GM23338 (cell line): ENCODE measurements at regions not wholly inside any gene's neighbourhood (a gene's known extent, or its start where the extent isn't known, plus 50 kb on each side); places are given as distances from the start of the nearest gene placed in this dataset.

ENCODE experiments used
- ATAC-seq: fragments of 200-7000 bp; cut with Tn5 transposase; 3 replicates; pipeline ENCODE4 v1.9.1; 2020
- DNase-seq: peaks from one replicate; pipeline ENCODE4 v3.0.0-alpha.2; 2015; ENCODE audit warnings: low spot score
- H2AFZ ChIP-seq: fragments of 200-600 bp; sonication (generic); 2 replicates; pipeline ENCODE4 v1.8.0; 2016; ENCODE audit warnings: antibody characterized with exemption, mild to moderate bottlenecking, moderate library complexity
- H3F3A ChIP-seq: fragments of 200-600 bp; sonication (generic); replicated peaks from 2 replicates; pipeline ENCODE4 v1.8.0; 2017; ENCODE audit warnings: antibody characterized with exemption, mixed run types, low read depth
- H3K27ac ChIP-seq: fragments of 200-600 bp; sonication (generic); 2 replicates; pipeline ENCODE4 v1.6.1; 2016; ENCODE audit warnings: low read depth
- H3K27me3 ChIP-seq: fragments of 200-600 bp; sonication (generic); 2 replicates; pipeline ENCODE4 v1.8.0; 2016; ENCODE audit warnings: mild to moderate bottlenecking, mixed run types, moderate library complexity; ENCODE audit not compliant: insufficient read depth
- H3K36me3 ChIP-seq: fragments of 200-600 bp; sonication (generic); 2 replicates; pipeline ENCODE4 v1.8.0; 2016; ENCODE audit warnings: mild to moderate bottlenecking; ENCODE audit not compliant: insufficient read depth
- H3K4me1 ChIP-seq: fragments of 200-600 bp; sonication (generic); 2 replicates; pipeline ENCODE4 v1.8.0; 2016; ENCODE audit warnings: mild to moderate bottlenecking, moderate library complexity; ENCODE audit not compliant: insufficient read depth
- H3K4me2 ChIP-seq: fragments of 200-600 bp; sonication (generic); 2 replicates; pipeline ENCODE4 v1.7.1; 2017; ENCODE audit warnings: mixed run types
- H3K4me3 ChIP-seq: fragments of 200-600 bp; sonication (generic); 2 replicates; pipeline ENCODE4 v1.6.1; 2016; ENCODE audit warnings: mixed run types
- H3K79me2 ChIP-seq: fragments of 200-600 bp; sonication (generic); replicated peaks from 2 replicates; pipeline ENCODE4 v1.8.0; 2017; ENCODE audit warnings: mild to moderate bottlenecking; ENCODE audit not compliant: insufficient read depth
- H3K9me2 ChIP-seq: fragments of 200-600 bp; sonication (generic); 2 replicates; pipeline ENCODE4 v1.8.0; 2017; ENCODE audit not compliant: insufficient read depth
- H4K20me1 ChIP-seq: fragments of 200-600 bp; sonication (generic); replicated peaks from 2 replicates; pipeline ENCODE4 v1.8.0; 2017; ENCODE audit warnings: mild to moderate bottlenecking; ENCODE audit not compliant: insufficient read depth
- H3K27ac Mint-ChIP-seq: 2 replicates; pipeline ENCODE4 v1.8.0; 2020; ENCODE audit warnings: inconsistent platforms, mild to moderate bottlenecking, moderate library complexity, mixed read lengths
- H3K27me3 Mint-ChIP-seq: 3 replicates; pipeline ENCODE4 v1.8.0; 2022; ENCODE audit warnings: low read depth, mild to moderate bottlenecking, moderate library complexity, mixed read lengths, inconsistent platforms; ENCODE audit not compliant: insufficient read depth, poor library complexity
- H3K36me3 Mint-ChIP-seq: 3 replicates; pipeline ENCODE4 v1.8.0; 2021; ENCODE audit warnings: low read depth, mild to moderate bottlenecking, inconsistent platforms, moderate library complexity, mixed read lengths
- H3K4me1 Mint-ChIP-seq: 3 replicates; pipeline ENCODE4 v1.8.0; 2020; ENCODE audit warnings: mild to moderate bottlenecking, inconsistent platforms, mixed read lengths
- H3K4me3 Mint-ChIP-seq: 3 replicates; pipeline ENCODE4 v1.8.0; 2021; ENCODE audit warnings: moderate library complexity, mild to moderate bottlenecking, inconsistent platforms, mixed read lengths
- H3K9me3 Mint-ChIP-seq: 3 replicates; pipeline ENCODE4 v1.8.0; 2020; ENCODE audit warnings: moderate library complexity, mild to moderate bottlenecking, inconsistent platforms, mixed read lengths
- CREB1 ChIP-seq: fragments of 250-450 bp; sonication (Bioruptor Pico); IDR thresholded peaks from 2 replicates; pipeline ENCODE4 v1.5.0; 2020; ENCODE audit warnings: low read depth, mild to moderate bottlenecking, moderate library complexity
- ETS1 ChIP-seq: IDR thresholded peaks from 2 replicates; pipeline ENCODE4 v1.6.1; 2016; ENCODE audit warnings: antibody characterized with exemption
- EZH2 ChIP-seq: fragments of 200-600 bp; sonication (generic); IDR thresholded peaks from one replicate; pipeline ENCODE4 v1.8.0; 2017; ENCODE audit warnings: antibody characterized with exemption, mild to moderate bottlenecking, low read depth; ENCODE audit not compliant: unreplicated experiment
- NANOG ChIP-seq: IDR thresholded peaks from 2 replicates; pipeline ENCODE4 v1.6.1; 2016; ENCODE audit warnings: antibody characterized with exemption, borderline replicate concordance
- POLR2AphosphoS5 ChIP-seq: IDR thresholded peaks from 2 replicates; pipeline ENCODE4 v1.6.1; 2016; ENCODE audit warnings: antibody characterized with exemption, low read depth
- REST ChIP-seq: IDR thresholded peaks from one replicate; pipeline ENCODE4 v1.6.1; 2018; ENCODE audit warnings: antibody characterized with exemption; ENCODE audit not compliant: unreplicated experiment
- STAT1 ChIP-seq: IDR thresholded peaks from one replicate; pipeline ENCODE4 v1.6.1; 2016; ENCODE audit warnings: antibody characterized with exemption; ENCODE audit not compliant: unreplicated experiment
- ZNF331 ChIP-seq: fragments of 250-450 bp; sonication (Bioruptor Pico); IDR thresholded peaks from 2 replicates; pipeline ENCODE4 v1.5.0; 2020; ENCODE audit warnings: low read depth, mild to moderate bottlenecking, moderate library complexity
- ZNF462 ChIP-seq: fragments of 250-450 bp; sonication (Bioruptor Pico); IDR thresholded peaks from 2 replicates; pipeline ENCODE4 v1.5.0; 2020; ENCODE audit warnings: mild to moderate bottlenecking, moderate library complexity

GRCh38 chr1:235019961-235020360, 108.7 kb downstream of the TOMM20 start (continued):
- TF ChIP-seq REST (no peak), ZNF331 (no peak), NANOG (no peak), ETS1 (no peak)

- Mint-ChIP-seq H3K36me3 (no peaks in the 10 kb centered on the region), H3K4me1 (peaks cover 24% of the 10 kb centered on the region), H3K27ac (no peak overlapping the region), H3K4me3 (no peak overlapping the region), H3K9me3 (peaks cover 3% of the 10 kb centered on the region; the same call in 2 of the 3 replicates), H3K27me3 (peaks cover 6% of the 10 kb centered on the region)
- Histone ChIP-seq H3K4me2 (no peak overlapping the region), H4K20me1 (no peaks in the 10 kb centered on the region), H3K79me2 (no peaks in the 10 kb centered on the region), H3K36me3 (no peaks in the 10 kb centered on the region), H3K9me2 (peaks cover 11% of the 10 kb centered on the region; the same call in 1 of the 2 replicates), H3K27ac (no peak overlapping the region), H3K4me1 (peaks cover 16% of the 10 kb centered on the region), H3K27me3 (no peaks in the 10 kb centered on the region), H3K4me3 (no peak overlapping the region), H2AFZ (no peak overlapping the region), H3F3A (no peaks in the 10 kb centered on the region)
- DNase-seq (no peak), ATAC-seq (no peak)
- TF ChIP-seq NANOG = no peak
- no peak for TF ChIP-seq REST
- no peak for TF ChIP-seq ETS1
- no peak for TF ChIP-seq POLR2AphosphoS5
- TF ChIP-seq ZNF462 (CRISPR knock-in tag) = no peak
- TF ChIP-seq CREB1 (CRISPR knock-in tag) = no peak
- no peak for TF ChIP-seq STAT1
- TF ChIP-seq ZNF331 = no peak
- TF ChIP-seq EZH2 = no peak
Measured at GRCh38 chr1:235019471-235019870, 109.2 kb downstream of the TOMM20 start.
